ENCODE measurements at regions not wholly inside any gene's neighbourhood (a gene's known extent, or its start where the extent isn't known, plus 50 kb on each side); places are given as distances from the start of the nearest gene placed in this dataset.

DNA sequence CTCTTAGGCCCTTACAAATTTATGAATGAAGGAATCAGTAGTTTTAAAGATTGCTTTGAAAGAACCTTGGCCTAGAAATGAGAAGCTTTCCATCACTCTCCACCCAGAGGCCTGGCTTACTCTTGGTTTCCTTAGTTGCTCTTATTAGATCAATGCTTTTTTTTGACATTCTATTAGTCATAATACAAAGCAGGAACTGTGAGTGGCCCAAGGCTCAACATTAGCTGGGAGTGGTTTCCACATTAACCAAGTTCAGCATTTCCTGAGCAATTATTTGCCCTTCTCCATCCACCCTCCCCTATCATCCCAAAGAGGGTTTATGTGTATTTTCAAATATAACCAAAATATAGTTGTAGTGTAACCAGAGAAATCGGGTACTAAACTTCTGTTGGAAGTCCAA is 103.4 kb upstream of the FAM204A start:
- H3K9me3 Mint-ChIP-seq, result peaks cover 4% of the 10 kb centered on the region; the same call in 1 of the 2 replicates
- POLR2A ChIA-PET, result no interaction called here

DNA sequence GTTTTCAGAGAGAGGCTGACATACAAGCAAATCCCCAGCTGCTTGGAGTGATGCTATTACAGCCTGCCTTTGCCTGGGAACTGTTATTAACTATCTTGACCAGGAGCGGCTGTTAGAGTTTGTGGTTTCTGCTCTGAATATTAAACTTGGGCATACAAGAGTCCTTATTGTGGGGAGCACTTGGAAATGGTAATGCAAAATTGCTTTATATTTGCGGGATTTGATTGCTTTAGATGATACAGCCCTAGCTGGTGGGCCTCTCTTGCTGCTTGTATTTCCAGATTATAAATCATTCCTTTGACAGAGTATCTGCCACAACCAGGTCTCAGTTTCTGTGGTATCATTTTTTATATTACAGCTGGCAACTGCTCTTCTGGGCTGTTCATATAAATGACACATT is 101.9 kb upstream of the FAM204A start:
- DNase-seq (ENCODE audit: low spot score) (no peak), ATAC-seq (no peak)
- ChIA-PET CTCF (no interaction called here), POLR2A (no interaction called here)
- no peaks in the 10 kb centered on the region for H3K36me3 Mint-ChIP-seq
- no peak overlapping the region for H3K27ac Mint-ChIP-seq
- no peaks in the 10 kb centered on the region for H3K4me1 Mint-ChIP-seq
- H3K9me3 Mint-ChIP-seq, result peaks cover 4% of the 10 kb centered on the region; the same call in 1 of the 2 replicates
- peaks cover 9% of the 10 kb centered on the region for H3K27me3 Mint-ChIP-seq (ENCODE audit: low read depth)
- no peak overlapping the region for H3K4me3 Mint-ChIP-seq
- TF ChIP-seq ATF1 (CRISPR knock-in tag; IDR thresholded peaks at IDR 0.05), result no peak
- no peak for TF ChIP-seq ZNF512 (CRISPR knock-in tag; IDR thresholded peaks at IDR 0.05; ENCODE audit: borderline replicate concordance)
- no peak for TF ChIP-seq TP53 (CRISPR knock-in tag; IDR thresholded peaks at IDR 0.05)
- TF ChIP-seq FOXK1 (CRISPR knock-in tag; IDR thresholded peaks at IDR 0.05), result no peak
- TF ChIP-seq, protein P1, sequence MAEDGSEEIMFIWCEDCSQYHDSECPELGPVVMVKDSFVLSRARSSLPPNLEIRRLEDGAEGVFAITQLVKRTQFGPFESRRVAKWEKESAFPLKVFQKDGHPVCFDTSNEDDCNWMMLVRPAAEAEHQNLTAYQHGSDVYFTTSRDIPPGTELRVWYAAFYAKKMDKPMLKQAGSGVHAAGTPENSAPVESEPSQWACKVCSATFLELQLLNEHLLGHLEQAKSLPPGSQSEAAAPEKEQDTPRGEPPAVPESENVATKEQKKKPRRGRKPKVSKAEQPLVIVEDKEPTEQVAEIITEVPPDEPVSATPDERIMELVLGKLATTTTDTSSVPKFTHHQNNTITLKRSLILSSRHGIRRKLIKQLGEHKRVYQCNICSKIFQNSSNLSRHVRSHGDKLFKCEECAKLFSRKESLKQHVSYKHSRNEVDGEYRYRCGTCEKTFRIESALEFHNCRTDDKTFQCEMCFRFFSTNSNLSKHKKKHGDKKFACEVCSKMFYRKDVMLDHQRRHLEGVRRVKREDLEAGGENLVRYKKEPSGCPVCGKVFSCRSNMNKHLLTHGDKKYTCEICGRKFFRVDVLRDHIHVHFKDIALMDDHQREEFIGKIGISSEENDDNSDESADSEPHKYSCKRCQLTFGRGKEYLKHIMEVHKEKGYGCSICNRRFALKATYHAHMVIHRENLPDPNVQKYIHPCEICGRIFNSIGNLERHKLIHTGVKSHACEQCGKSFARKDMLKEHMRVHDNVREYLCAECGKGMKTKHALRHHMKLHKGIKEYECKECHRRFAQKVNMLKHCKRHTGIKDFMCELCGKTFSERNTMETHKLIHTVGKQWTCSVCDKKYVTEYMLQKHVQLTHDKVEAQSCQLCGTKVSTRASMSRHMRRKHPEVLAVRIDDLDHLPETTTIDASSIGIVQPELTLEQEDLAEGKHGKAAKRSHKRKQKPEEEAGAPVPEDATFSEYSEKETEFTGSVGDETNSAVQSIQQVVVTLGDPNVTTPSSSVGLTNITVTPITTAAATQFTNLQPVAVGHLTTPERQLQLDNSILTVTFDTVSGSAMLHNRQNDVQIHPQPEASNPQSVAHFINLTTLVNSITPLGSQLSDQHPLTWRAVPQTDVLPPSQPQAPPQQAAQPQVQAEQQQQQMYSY (CRISPR knock-in tag; IDR thresholded peaks at IDR 0.05), result no peak
- TF ChIP-seq, protein P2, sequence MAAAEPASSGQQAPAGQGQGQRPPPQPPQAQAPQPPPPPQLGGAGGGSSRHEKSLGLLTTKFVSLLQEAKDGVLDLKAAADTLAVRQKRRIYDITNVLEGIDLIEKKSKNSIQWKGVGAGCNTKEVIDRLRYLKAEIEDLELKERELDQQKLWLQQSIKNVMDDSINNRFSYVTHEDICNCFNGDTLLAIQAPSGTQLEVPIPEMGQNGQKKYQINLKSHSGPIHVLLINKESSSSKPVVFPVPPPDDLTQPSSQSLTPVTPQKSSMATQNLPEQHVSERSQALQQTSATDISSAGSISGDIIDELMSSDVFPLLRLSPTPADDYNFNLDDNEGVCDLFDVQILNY (CRISPR knock-in tag; IDR thresholded peaks at IDR 0.05), result no peak
- no peak for TF ChIP-seq GTF2I (CRISPR knock-in tag; conservative IDR thresholded peaks at IDR 0.05)
- TF ChIP-seq HMGA2 (CRISPR knock-in tag; IDR thresholded peaks at IDR 0.05), result no peak
- TF ChIP-seq ZNF232 (CRISPR knock-in tag; IDR thresholded peaks at IDR 0.05), result no peak
- no peak for TF ChIP-seq FOXP1 (CRISPR knock-in tag; IDR thresholded peaks at IDR 0.05; ENCODE audit: borderline replicate concordance)
- TF ChIP-seq NR2C2 (CRISPR knock-in tag; IDR thresholded peaks at IDR 0.05), result no peak
- no peak for TF ChIP-seq ELF4 (CRISPR knock-in tag; IDR thresholded peaks at IDR 0.05; ENCODE audit: low read depth)
- TF ChIP-seq, protein P3, sequence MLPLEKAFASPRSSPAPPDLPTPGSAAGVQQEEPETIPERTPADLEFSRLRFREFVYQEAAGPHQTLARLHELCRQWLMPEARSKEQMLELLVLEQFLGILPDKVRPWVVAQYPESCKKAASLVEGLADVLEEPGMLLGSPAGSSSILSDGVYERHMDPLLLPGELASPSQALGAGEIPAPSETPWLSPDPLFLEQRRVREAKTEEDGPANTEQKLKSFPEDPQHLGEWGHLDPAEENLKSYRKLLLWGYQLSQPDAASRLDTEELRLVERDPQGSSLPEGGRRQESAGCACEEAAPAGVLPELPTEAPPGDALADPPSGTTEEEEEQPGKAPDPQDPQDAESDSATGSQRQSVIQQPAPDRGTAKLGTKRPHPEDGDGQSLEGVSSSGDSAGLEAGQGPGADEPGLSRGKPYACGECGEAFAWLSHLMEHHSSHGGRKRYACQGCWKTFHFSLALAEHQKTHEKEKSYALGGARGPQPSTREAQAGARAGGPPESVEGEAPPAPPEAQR (CRISPR knock-in tag; IDR thresholded peaks at IDR 0.05), result no peak
- TF ChIP-seq IRF1 (CRISPR knock-in tag; IDR thresholded peaks at IDR 0.05), result no peak
- TF ChIP-seq OVOL2 (CRISPR knock-in tag; IDR thresholded peaks at IDR 0.05; ENCODE audit: borderline replicate concordance), result no peak

More for the DNA sequence above, 103.4 kb upstream of the FAM204A start:
- TF ChIP-seq SOX15 (CRISPR knock-in tag; IDR thresholded peaks at IDR 0.05), result no peak
- no peak for TF ChIP-seq ZBTB21 (CRISPR knock-in tag; IDR thresholded peaks at IDR 0.05; ENCODE audit: borderline replicate concordance)
- TF ChIP-seq, protein P2 (CRISPR knock-in tag; IDR thresholded peaks at IDR 0.05), result no peak
- no peak for TF ChIP-seq E2F4 (CRISPR knock-in tag; IDR thresholded peaks at IDR 0.05; ENCODE audit: borderline replicate concordance, low read depth)
- no peak for TF ChIP-seq ATF6 (CRISPR knock-in tag; IDR thresholded peaks at IDR 0.05)
- no peak overlapping the region for H3K4me3 Mint-ChIP-seq
- CTCF ChIA-PET, result no interaction called here
- no peaks in the 10 kb centered on the region for H3K36me3 Mint-ChIP-seq
- peaks cover 4% of the 10 kb centered on the region; the same call in 1 of the 2 replicates for H3K4me1 Mint-ChIP-seq
- no peak overlapping the region for H3K27ac Mint-ChIP-seq
- ATAC-seq, result no peak
- H3K27me3 Mint-ChIP-seq (ENCODE audit: low read depth), result peaks cover 12% of the 10 kb centered on the region
- no peak for DNase-seq (ENCODE audit: low spot score)
